OCI-LY7 (cell line): ENCODE measurements at regions not wholly inside any gene's neighbourhood (a gene's known extent, or its start where the extent isn't known, plus 50 kb on each side); places are given as distances from the start of the nearest gene placed in this dataset.

ENCODE experiments used
- EZH2phosphoT487 ChIP-seq: fragments of 200-600 bp; sonication (generic); IDR thresholded peaks from 2 replicates; pipeline ENCODE4 v1.6.1; 2018; ENCODE audit warnings: low read depth, borderline replicate concordance, mild to moderate bottlenecking, mixed run types, antibody characterized with exemption, low read length, moderate library complexity, mixed read lengths
- TF ChIP-seq, protein P1 (sequence below): fragments of 200-600 bp; sonication (generic); conservative IDR thresholded peaks from 2 replicates; pipeline ENCODE4 v1.5.1; 2014; ENCODE audit warnings: mild to moderate bottlenecking, antibody characterized with exemption, low read length, moderate library complexity, mixed read lengths

DNA sequence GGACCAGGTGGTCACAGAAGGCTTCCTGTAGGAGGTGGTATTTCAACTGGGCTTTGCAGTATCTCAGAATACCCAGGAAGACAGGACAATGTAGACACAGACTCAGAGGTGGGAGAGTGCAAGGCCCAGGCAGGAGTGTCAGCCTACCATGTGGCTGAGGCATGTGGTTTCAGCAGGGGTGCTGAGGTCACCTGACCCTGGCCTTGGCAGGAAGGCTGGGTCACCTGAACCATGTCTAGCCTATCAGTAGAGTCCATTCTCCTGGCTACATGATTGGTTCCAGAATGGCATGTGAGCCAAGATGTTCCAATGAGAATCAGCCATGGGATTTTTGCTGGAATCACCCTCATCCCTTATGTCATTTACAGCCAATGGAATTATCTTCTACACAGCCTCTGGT lies 169.4 kb downstream of the ACTL8 start:
- TF ChIP-seq, protein P1, sequence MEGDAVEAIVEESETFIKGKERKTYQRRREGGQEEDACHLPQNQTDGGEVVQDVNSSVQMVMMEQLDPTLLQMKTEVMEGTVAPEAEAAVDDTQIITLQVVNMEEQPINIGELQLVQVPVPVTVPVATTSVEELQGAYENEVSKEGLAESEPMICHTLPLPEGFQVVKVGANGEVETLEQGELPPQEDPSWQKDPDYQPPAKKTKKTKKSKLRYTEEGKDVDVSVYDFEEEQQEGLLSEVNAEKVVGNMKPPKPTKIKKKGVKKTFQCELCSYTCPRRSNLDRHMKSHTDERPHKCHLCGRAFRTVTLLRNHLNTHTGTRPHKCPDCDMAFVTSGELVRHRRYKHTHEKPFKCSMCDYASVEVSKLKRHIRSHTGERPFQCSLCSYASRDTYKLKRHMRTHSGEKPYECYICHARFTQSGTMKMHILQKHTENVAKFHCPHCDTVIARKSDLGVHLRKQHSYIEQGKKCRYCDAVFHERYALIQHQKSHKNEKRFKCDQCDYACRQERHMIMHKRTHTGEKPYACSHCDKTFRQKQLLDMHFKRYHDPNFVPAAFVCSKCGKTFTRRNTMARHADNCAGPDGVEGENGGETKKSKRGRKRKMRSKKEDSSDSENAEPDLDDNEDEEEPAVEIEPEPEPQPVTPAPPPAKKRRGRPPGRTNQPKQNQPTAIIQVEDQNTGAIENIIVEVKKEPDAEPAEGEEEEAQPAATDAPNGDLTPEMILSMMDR = no peak
- no peak for TF ChIP-seq EZH2phosphoT487
